Activated CD4-positive, alpha-beta memory T cell treated with anti-CD3 and anti-CD28 coated beads for 36 hours (primary cell): ENCODE measurements at regions not wholly inside any gene's neighbourhood (a gene's known extent, or its start where the extent isn't known, plus 50 kb on each side); places are given as distances from the start of the nearest gene placed in this dataset.

Experiments
- CTCF ChIA-PET: fragments of 350-600 bp; sonication (Branson Sonifier 250); formaldehyde crosslinking; loops from one replicate; lab custom pipeline; 2021; ENCODE audit warnings: antibody characterized with exemption, inconsistent platforms; lab: Charles Lee
- POLR2A ChIA-PET: fragments of 350-600 bp; sonication (Branson Sonifier 250); formaldehyde crosslinking; loops from one replicate; lab custom pipeline; 2021; ENCODE audit warnings: antibody characterized with exemption; lab: Charles Lee
- DNase-seq: peaks from one replicate; pipeline ENCODE4 v3.0.0-alpha.2; 2020
- H3K27ac Mint-ChIP-seq: one replicate; pipeline ENCODE4 v1.8.0; 2021; ENCODE audit warnings: mixed read lengths
- H3K27me3 Mint-ChIP-seq: one replicate; pipeline ENCODE4 v1.8.0; 2021; ENCODE audit warnings: mixed read lengths
- H3K36me3 Mint-ChIP-seq: one replicate; pipeline ENCODE4 v1.8.0; 2021; ENCODE audit warnings: mixed read lengths
- H3K4me1 Mint-ChIP-seq: one replicate; pipeline ENCODE4 v1.8.0; 2021; ENCODE audit warnings: low read depth, mixed read lengths
- H3K4me3 Mint-ChIP-seq: one replicate; pipeline ENCODE4 v1.8.0; 2021; ENCODE audit warnings: mild to moderate bottlenecking, mixed read lengths
- H3K9me3 Mint-ChIP-seq: one replicate; pipeline ENCODE4 v1.8.0; 2021; ENCODE audit warnings: mixed read lengths
- intact Hi-C: fragments of 100-400 bp; cut with micrococcal nuclease; formaldehyde crosslinking; loops from one replicate; pipeline ENCODE4 v1.15.1; 2023

DNA sequence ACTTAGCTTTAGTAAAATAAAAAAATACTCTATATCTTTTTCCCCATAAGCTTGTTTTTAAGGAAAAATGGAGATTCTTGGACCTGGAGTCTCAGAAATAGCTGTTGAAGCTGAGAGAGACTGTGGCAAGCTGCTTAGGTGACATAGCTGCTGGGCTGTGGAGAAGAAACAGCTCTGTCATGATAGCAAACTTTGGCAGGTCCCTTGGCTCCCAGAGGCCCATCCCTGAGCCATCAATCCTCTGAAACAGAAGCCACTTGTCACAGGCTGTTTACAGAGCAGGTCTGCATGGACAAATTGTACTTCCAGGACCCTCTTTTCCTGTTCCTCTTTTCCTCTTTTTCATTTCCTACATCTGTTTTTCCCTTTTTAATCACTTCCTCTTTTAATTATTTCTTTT lies 1370.1 kb upstream of the CRIM1 start:
- Mint-ChIP-seq H3K4me3 (no peak overlapping the region), H3K36me3 (no peaks in the 10 kb centered on the region), H3K4me1 (no peaks in the 10 kb centered on the region), H3K27me3 (no peaks in the 10 kb centered on the region), H3K27ac (no peak overlapping the region), H3K9me3 (peaks cover 8% of the 10 kb centered on the region)
- ChIA-PET CTCF (no interaction called here), POLR2A (no interaction called here)
- DNase-seq: no peak
- intact Hi-C loops: no loop called here

DNA sequence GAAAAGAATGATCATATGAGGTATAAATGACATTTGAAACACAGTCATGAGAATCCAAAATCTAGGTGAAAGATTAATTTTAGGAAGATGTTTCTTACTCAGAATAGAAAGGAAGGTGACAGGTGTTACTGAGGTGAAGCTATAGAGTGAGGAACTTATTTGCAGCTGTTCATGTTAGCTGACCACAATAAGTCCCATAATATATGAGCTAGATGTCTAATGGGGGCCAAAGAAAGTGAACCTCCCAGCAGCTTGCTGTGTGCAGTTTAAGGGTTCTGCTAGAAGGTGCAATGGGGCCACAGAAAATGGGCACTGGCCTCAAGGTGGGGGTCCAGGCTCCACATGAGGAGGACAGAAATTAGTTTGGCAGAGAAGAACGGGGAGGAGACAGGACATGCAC lies 1374.9 kb upstream of the CRIM1 start:
- Mint-ChIP-seq H3K27ac (no peak overlapping the region), H3K36me3 (no peaks in the 10 kb centered on the region), H3K4me3 (no peak overlapping the region), H3K27me3 (no peaks in the 10 kb centered on the region), H3K4me1 (no peaks in the 10 kb centered on the region), H3K9me3 (peaks cover 12% of the 10 kb centered on the region)
- no peak for DNase-seq
- ChIA-PET POLR2A (no interaction called here), CTCF (no interaction called here)
- intact Hi-C loops: no loop called here

DNA sequence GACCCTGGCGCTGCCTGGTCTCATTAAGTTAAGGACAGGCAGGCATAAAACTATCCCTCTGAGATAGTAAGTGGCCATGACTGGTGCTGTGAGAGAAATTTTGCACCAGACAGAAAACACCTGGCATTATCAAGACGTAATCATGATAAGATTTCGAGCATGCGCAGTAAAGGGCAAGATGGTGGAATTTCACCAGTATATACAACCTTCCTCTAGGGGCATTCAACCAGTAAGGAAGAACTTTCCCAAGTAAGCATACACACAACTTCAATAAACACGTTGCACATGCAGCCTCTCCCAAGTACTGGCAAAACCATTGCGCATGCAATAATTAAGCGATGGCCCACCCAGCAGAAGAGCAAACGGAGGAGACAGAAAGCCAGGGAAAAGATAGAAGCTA lies 1376.4 kb upstream of the CRIM1 start:
- CTCF ChIA-PET: no interaction called here
- no peaks in the 10 kb centered on the region for H3K36me3 Mint-ChIP-seq

DNA sequence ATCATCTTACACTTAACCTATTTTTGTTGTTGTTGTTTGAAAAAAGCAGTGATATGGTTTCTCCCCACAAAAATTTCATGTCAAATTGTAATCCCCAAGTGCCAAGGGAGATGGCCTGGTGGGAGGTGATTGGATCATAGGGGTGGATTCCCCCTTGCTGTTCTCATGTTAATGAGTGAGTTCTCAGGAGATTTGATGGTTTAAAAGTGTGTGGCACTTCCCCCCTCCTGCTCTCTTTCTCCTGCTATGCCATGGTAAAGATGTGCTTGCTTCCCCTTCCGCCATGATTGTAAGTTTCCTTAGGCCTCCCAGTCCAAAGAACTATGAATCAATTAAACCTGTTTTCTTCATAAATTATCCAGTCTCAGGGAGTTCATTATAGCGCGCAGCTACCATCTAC lies 1362.7 kb upstream of the FAM98A start:
- Mint-ChIP-seq H3K4me3 (no peak overlapping the region), H3K9me3 (peaks cover 3% of the 10 kb centered on the region), H3K27me3 (no peaks in the 10 kb centered on the region), H3K27ac (no peak overlapping the region), H3K4me1 (no peaks in the 10 kb centered on the region), H3K36me3 (no peaks in the 10 kb centered on the region)
- ChIA-PET POLR2A (no interaction called here), CTCF (no interaction called here)
- DNase-seq: no peak
- intact Hi-C loops: no loop called here

More for the DNA sequence above, 1376.4 kb upstream of the CRIM1 start:
- DNase-seq: no peak
- intact Hi-C loops: no loop called here
- peaks cover 14% of the 10 kb centered on the region for H3K9me3 Mint-ChIP-seq
- H3K27me3 Mint-ChIP-seq: no peaks in the 10 kb centered on the region
- no peak overlapping the region for H3K4me3 Mint-ChIP-seq
- POLR2A ChIA-PET: no interaction called here
- no peak overlapping the region for H3K27ac Mint-ChIP-seq
- H3K4me1 Mint-ChIP-seq: no peaks in the 10 kb centered on the region

DNA sequence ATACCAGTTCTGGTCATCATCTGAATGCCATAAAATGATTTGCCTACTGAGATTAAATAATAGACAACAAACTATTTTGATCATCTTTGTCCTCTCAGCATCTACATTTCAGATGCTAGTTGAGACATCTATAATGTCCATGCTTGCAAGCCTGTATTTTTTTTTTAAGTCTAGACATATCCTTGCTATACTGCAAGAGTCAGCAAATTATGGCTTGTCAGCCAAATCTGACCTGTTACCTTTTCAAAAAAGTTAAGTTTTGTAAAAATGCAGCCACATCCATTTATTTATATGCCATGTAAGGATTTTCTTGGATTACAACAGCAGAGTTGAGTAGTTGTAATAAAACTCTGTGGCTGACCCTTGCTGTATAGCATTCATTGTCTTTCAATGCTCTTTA lies 1355.7 kb upstream of the FAM98A start:
- H3K9me3 Mint-ChIP-seq: peaks cover 7% of the 10 kb centered on the region
- intact Hi-C loops: no loop called here
- CTCF ChIA-PET: no interaction called here
- H3K36me3 Mint-ChIP-seq: no peaks in the 10 kb centered on the region
- no peak overlapping the region for H3K27ac Mint-ChIP-seq
- no peaks in the 10 kb centered on the region for H3K4me1 Mint-ChIP-seq
- DNase-seq: no peak
- POLR2A ChIA-PET: no interaction called here
- no peak overlapping the region for H3K4me3 Mint-ChIP-seq
- no peaks in the 10 kb centered on the region for H3K27me3 Mint-ChIP-seq

DNA sequence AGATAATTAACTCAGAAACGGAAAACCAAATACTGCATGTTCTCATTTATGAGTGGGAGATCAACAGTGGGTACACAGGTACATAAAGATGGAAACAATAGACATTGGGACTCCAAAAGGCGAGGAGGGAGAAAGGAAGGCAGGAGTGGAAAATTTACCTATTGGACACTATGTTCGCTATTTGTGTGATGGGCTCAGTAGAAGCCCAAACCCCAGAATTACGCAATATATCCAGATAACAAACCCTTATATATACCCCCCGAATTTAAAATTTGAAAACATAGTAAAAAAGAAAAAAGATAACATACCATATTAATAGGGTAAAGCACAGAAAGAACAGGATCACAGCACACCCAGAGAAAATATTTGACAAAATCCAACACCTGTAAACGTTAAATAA lies 1351.7 kb upstream of the FAM98A start:
- ChIA-PET CTCF (no interaction called here), POLR2A (no interaction called here)
- no peak for DNase-seq
- H3K4me3 Mint-ChIP-seq: no peak overlapping the region
- H3K27me3 Mint-ChIP-seq: no peaks in the 10 kb centered on the region
- peaks cover 7% of the 10 kb centered on the region for H3K9me3 Mint-ChIP-seq
- no peaks in the 10 kb centered on the region for H3K4me1 Mint-ChIP-seq
- no peaks in the 10 kb centered on the region for H3K36me3 Mint-ChIP-seq
- no peak overlapping the region for H3K27ac Mint-ChIP-seq
- intact Hi-C loops: no loop called here

DNA sequence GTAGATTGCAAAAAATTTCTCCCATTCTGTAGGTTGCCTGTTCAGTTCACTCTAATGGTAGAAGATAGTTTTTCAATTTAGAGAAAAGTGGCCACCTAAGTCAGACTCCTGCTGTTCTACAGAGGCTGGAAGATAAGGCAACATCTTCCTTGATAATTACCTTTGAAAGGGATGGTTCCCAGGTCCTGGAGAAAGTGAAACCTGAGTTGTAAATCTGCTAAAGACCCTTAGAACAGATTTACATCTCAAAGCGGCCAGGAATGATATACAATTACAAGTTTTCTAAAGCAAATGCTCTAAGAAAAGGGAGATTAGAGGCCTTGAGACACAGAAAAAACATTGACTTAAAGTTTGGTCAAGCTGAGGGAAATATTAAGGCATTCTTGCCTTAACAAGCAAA lies 1350.2 kb upstream of the FAM98A start:
- intact Hi-C loops: no loop called here
- POLR2A ChIA-PET: no interaction called here
- H3K4me3 Mint-ChIP-seq: no peak overlapping the region
- H3K27ac Mint-ChIP-seq: no peak overlapping the region
- no peaks in the 10 kb centered on the region for H3K36me3 Mint-ChIP-seq
- peaks cover 7% of the 10 kb centered on the region for H3K9me3 Mint-ChIP-seq
- CTCF ChIA-PET: no interaction called here
- no peak for DNase-seq
- no peaks in the 10 kb centered on the region for H3K4me1 Mint-ChIP-seq
- no peaks in the 10 kb centered on the region for H3K27me3 Mint-ChIP-seq

DNA sequence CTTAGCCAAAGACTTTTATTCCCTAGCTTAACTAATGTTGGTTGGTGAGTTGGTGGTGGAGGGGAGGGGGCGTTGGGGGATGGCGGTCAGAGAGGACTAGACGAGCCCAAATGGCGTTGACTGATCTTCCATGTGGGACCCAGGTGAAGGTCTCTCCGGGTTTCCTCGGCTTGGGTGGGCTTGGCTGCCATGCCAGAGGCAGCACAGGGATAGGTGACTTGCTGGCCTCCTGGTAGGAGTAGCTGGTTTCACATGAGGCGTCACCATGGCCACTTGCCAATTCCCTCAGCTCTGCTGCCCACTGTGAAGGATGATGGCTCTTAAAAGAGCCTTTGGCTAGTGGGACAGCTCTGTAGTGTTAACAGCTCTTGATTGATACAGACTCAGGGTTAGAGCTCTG lies 1337.0 kb upstream of the FAM98A start:
- intact Hi-C loops: no loop called here
- Mint-ChIP-seq H3K27ac (no peak overlapping the region), H3K36me3 (no peaks in the 10 kb centered on the region), H3K4me3 (no peak overlapping the region), H3K27me3 (no peaks in the 10 kb centered on the region), H3K4me1 (no peaks in the 10 kb centered on the region), H3K9me3 (peaks cover 11% of the 10 kb centered on the region)
- POLR2A ChIA-PET: no interaction called here
- CTCF ChIA-PET: no interaction called here
- DNase-seq: no peak

DNA sequence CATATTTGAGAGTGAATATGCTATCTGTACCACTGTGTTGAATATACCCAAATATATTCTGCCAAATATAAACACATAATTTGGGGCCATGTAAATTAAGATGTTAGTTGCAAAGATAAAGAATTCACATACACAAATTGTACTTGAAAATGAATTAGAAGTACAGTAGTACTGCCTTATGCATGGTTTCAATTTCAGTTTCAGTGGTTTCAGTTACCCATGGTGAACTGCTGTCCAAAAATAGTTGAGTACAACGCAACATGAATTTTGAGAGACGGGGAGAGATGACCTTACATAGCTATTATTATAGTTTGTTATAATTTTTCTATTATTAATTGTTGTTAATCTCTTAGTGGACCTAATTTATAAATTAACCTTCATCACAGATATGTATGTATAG lies 1313.0 kb upstream of the FAM98A start:
- no peak for DNase-seq
- CTCF ChIA-PET: no interaction called here
- no peaks in the 10 kb centered on the region for H3K4me1 Mint-ChIP-seq
- no peak overlapping the region for H3K4me3 Mint-ChIP-seq
- H3K27ac Mint-ChIP-seq: no peak overlapping the region
- no peaks in the 10 kb centered on the region for H3K36me3 Mint-ChIP-seq
- H3K9me3 Mint-ChIP-seq: peaks cover 12% of the 10 kb centered on the region
- intact Hi-C loops: no loop called here
- POLR2A ChIA-PET: no interaction called here
- no peaks in the 10 kb centered on the region for H3K27me3 Mint-ChIP-seq

DNA sequence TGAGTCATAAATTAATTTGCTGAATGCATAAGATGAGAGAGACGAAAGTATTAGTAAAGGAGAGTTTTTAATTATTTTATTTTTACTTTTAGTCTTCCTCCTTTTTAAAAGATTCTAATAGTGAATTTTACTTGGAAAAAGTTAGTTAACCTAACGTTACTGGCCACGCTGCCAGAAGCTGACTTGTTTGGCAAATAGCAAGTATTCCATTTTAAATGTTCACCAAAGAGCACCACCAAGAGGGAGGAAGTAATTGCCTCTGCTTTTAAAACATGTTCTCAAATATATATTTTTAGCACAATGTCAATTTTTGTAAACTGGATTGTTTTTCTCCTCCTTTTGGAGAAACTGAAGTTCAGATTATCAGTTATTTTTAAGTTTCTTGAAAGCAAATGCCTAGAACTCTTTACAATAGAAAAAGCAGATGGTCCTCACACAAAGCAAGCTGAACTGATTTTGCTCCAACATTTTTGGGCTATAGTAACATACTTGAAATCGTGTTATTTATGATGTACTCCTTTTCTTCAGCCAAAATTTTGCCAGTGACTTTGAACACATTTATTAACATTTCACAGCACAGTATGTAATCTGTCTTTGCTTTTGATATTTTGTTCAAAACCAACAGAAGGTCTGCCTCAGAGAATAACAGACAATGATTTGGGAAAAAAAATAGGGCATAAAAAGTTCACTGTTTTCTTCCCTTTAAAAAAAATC lies 1311.0 kb upstream of the FAM98A start:
- H3K27me3 Mint-ChIP-seq: no peaks in the 10 kb centered on the region
- no peak overlapping the region for H3K27ac Mint-ChIP-seq
- H3K36me3 Mint-ChIP-seq: no peaks in the 10 kb centered on the region
- H3K4me3 Mint-ChIP-seq: no peak overlapping the region
- ChIA-PET POLR2A (no interaction called here), CTCF (no interaction called here)
- no peaks in the 10 kb centered on the region for H3K4me1 Mint-ChIP-seq
- DNase-seq: no peak
- intact Hi-C loops: no loop called here
- H3K9me3 Mint-ChIP-seq: peaks cover 5% of the 10 kb centered on the region

DNA sequence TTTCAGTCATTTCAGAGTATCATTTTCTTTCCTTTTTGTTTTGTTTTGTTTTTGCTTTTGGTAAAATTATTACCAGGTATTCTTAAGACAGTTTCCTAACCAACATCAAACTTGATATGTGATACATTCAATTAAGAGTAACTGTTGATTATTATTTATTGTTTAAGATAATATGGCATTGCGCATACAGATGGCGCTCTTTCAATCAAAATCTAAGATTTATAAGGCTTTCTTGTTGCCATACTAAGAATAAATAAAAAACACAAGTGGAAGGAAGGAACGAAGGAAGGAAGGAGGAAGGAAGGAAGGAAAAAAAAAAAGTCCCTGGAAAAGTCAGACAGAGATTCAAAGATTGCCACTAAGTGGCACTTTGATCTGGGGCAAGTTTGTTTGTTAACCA lies 1308.7 kb upstream of the FAM98A start:
- no peaks in the 10 kb centered on the region for H3K27me3 Mint-ChIP-seq
- no peak for DNase-seq
- intact Hi-C loops: no loop called here
- no peaks in the 10 kb centered on the region for H3K4me1 Mint-ChIP-seq
- H3K36me3 Mint-ChIP-seq: no peaks in the 10 kb centered on the region
- CTCF ChIA-PET: no interaction called here
- H3K27ac Mint-ChIP-seq: no peak overlapping the region
- H3K9me3 Mint-ChIP-seq: no peaks in the 10 kb centered on the region
- POLR2A ChIA-PET: no interaction called here
- H3K4me3 Mint-ChIP-seq: no peak overlapping the region

DNA sequence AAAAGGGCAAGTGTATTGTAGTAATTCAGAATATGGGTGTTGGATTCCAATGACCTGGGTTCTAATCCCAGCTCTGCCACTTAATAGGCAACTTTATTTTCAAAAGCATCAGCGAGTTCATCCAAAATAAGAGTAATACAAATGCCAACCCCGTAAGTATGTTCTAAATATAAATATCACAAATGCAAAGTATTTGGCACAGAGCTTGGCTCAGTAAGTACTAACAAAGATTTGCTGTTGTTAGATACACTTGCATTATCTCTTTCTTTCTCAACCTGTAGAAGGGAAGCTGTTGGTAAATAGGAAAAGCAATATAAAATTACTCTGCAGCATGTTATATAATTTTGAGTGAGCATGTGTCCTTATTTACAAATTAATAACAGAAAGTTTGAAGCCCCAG lies 1302.6 kb upstream of the FAM98A start:
- CTCF ChIA-PET: interaction anchor here (1.0 kb wide), 1 partner anchor 176 kb away, joined by 3 read pairs; no protein-coding TSS in a partner anchor
- intact Hi-C loops: no loop called here

DNA sequence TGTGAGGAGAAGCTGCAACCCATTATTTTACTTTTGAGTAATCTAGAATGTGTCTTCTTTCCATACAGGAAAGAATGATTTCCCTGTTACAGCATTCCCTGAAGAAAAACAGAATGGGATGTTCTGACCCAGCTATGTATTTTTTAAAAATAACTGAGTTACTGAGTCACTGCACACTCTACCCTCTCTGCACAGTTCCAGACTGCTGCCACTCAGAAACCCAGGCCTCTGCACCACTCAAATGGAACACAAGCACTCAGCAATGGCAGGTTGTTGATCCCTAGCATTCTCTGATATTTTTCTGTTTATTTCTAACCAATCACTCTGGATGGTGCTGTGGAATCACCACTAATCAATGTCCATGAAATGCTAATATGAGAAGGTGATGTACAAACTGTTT lies 1300.0 kb upstream of the FAM98A start:
- Mint-ChIP-seq H3K27ac (no peak overlapping the region), H3K27me3 (no peaks in the 10 kb centered on the region), H3K4me3 (no peak overlapping the region), H3K36me3 (no peaks in the 10 kb centered on the region), H3K4me1 (no peaks in the 10 kb centered on the region), H3K9me3 (no peaks in the 10 kb centered on the region)
- POLR2A ChIA-PET: no interaction called here
- intact Hi-C loops: no loop called here
- CTCF ChIA-PET: interaction anchor here (0.6 kb wide), 1 partner anchor 9 kb away, joined by 3 read pairs; no protein-coding TSS in a partner anchor
- DNase-seq: no peak

More for the DNA sequence above, 1302.6 kb upstream of the FAM98A start:
- no peak for DNase-seq
- no peaks in the 10 kb centered on the region for H3K27me3 Mint-ChIP-seq
- H3K4me3 Mint-ChIP-seq: no peak overlapping the region
- POLR2A ChIA-PET: no interaction called here
- no peaks in the 10 kb centered on the region for H3K9me3 Mint-ChIP-seq
- no peaks in the 10 kb centered on the region for H3K4me1 Mint-ChIP-seq
- no peaks in the 10 kb centered on the region for H3K36me3 Mint-ChIP-seq
- no peak overlapping the region for H3K27ac Mint-ChIP-seq
